LoVo (cell line): ENCODE measurements at regions not wholly inside any gene's neighbourhood (a gene's known extent, or its start where the extent isn't known, plus 50 kb on each side); places are given as distances from the start of the nearest gene placed in this dataset.
"Not testable (repeated sequence)": the region's sequence is repeated elsewhere in the genome, so short reads cannot be mapped to it uniquely, and the experiment has no call there.

Source experiments
- DNase-seq: peaks from one replicate; pipeline ENCODE4 v3.0.0-alpha.2; 2016; ENCODE audit warnings: low spot score

GRCh38 chr2:185265747-185266146, 472.9 kb upstream of the FSIP2 start:
- DNase-seq = no peak

- DNase-seq = no peak
Observed at GRCh38 chr2:185268651-185269050, 470.0 kb upstream of the FSIP2 start.

- no peak for DNase-seq
Observed at GRCh38 chr2:185274718-185275484, 463.7 kb upstream of the FSIP2 start.

GRCh38 chr2:185275979-185276378, 462.6 kb upstream of the FSIP2 start:
- not testable (repeated sequence) for DNase-seq

DNA sequence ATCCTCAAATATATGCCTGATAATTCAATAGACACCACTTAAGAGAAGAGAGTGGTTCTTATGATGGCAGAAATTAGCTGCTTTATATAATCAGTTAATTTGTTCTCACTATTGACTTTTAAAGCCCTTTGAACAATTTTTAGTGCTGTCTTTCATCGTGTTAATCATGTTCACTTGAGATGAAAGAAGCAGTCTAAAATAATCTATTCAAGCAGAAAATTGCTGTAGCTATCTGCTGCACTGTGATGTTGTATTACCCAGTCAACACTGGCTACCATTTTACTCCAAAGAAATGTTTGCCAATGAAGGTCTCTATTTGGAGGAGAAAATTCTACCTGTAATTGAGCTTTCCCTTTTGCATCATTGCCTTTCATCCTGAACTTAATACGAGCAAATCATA, 459.8 kb upstream of the FSIP2 start:
- no peak for DNase-seq

DNA sequence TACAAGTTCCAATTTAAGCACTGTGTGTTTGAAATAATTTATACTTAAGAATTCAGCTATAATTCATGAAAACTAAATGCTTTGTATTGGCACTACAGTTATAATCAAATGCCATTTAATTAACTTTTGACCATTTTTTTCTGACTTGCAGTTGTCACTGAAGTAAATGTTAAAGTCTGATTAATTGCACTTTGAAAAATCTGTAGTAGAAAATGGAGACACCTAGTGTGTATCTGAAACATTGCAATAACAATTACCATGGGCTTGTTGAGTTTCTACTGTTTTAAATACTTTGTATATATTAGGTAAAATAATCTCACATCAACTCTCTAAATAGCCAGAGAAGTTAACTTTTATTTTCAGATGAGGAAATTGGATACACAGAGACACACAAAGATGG, 458.6 kb upstream of the FSIP2 start:
- DNase-seq = peak; percentile 20

- no peak for DNase-seq
Observed at GRCh38 chr2:185284696-185285095, 453.9 kb upstream of the FSIP2 start.

DNA sequence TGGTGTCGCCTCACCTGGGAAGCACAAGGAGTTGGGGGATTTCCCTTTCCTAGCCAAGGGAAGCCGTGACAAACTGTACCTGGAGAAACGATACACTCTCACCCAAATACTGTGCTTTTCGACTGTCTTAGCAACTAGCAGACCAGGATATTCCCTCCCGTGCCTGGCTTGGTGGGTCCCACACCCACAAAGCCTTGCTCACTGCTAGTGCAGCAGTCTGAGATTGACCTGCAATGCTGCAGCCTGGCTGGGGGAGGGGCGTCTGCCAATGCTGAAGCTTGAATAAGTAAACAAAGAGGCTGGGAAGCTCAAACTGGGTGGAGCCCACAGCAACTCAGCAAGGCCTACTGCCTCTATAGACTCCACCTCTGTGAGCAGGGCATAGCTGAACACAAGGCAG, 448.6 kb upstream of the FSIP2 start:
- not testable (repeated sequence) for DNase-seq

DNA sequence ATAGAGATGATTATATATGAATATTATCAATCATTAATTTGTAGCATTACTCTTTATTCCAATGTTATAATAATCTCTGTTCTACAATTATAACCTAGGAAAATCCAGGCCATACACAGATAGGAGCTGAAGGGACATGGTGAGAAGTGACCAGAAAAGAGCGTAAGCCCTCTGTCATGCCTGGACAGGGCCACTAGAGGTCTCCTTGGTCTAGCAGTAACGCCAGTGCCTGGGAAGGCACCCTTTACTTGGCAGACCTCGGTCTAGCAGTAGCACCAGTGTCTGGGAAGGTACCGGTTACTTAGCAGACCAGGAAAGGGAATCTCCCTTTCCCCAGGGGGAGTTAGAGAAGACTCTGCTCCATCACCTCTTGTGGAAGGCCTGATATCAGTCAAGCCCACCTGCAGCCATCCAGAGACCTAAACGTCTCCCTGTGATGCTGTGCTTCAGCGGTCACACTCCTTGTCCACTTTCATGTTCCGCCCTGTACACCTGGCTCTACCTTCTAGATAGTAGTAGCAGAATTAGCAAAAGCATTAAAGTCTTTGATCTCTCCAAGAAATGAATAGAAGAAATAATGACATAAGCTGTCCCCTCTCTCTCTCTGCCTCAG, 447.5 kb upstream of the FSIP2 start:
- peak; percentile 21 for DNase-seq

GRCh38 chr2:185299867-185300266, 438.7 kb upstream of the FSIP2 start:
- DNase-seq = no peak

DNA sequence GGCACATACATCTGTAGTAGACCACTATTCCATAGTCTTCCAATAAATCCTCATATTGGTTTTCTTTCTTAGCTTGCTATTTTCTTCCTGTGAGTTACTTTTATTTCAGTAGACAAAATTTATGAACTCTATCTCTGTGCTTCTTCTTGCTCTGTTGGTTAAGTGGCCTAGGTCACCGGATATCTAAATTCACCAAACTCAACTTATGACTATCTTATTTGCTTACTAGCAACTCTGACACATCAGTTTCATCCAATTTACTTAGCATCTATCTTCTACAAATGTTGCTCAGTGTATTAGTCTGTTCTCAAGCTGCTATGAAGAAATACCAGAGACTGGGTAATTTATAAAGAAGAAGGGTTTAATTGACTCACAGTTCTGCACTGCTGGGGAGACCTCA, 432.5 kb upstream of the FSIP2 start:
- no peak for DNase-seq

DNA sequence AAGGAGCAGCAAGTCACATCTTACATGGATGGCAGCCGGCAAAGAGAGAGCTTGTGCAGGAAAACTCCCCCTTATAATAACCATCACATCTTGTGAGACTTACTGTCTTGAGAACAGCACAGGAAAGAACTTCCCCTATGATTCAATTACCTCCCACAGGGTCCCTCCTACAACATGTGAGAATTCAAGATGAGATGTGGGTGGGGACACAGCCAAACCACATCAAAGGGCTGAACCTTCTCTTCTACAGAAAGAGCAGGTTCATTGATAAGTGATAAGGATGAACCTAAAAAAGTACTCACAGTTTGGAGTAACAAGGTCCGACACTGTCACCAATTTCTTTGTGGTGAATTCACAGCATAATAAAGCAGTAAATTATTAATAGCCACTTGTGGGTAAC, 422.2 kb upstream of the FSIP2 start:
- DNase-seq = no peak

DNA sequence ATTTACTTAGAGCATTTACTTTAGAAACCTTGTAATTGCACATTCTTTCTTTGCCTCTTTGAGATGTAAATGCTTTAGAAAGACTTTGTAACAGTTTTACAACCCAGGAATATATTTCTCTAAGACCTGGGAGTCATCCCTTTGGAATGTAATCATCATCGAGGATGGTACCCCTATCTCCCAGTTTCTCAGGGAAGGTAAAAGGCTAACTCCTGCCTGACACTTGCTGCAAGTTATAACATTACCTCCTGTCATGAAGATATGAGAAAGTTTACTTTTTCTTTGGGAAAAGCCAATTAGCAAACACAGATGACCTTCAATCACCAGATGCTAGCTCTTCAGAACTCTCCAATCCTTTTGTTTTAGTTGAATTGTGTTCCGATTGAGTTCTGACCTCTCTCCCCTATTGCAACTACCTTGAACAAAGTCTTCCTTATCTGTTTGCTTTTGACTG, 420.3 kb upstream of the FSIP2 start:
- DNase-seq = no peak

- peak; percentile 36 for DNase-seq
Observed at GRCh38 chr2:185335879-185336278, 402.7 kb upstream of the FSIP2 start.

GRCh38 chr2:185337033-185337432, 401.6 kb upstream of the FSIP2 start:
- no peak for DNase-seq

GRCh38 chr2:185338104-185338503, 400.5 kb upstream of the FSIP2 start:
- no peak for DNase-seq

GRCh38 chr2:185347445-185347844, 391.2 kb upstream of the FSIP2 start:
- DNase-seq = no peak

DNA sequence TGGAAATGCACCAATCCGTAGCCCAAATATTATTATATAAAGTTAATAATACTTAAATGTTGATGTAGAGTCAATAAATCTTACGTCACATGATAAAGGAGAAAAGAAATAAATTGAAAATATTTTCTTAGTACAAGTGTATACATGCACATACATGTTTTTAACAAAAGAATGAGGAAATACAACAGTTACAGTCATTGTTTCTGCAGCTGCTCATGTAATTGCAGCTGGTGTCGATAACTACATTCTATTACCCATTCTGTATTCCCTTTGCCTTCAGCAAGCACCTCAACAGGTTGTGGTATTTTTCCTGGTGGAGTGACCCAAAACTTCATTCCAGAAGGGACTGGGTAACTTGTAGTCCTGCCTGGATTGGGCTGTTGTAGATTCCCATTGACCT, 377.8 kb upstream of the FSIP2 start:
- DNase-seq = no peak

GRCh38 chr2:185372188-185372587, 366.4 kb upstream of the FSIP2 start:
- peak; percentile 9 for DNase-seq

GRCh38 chr2:185373229-185373628, 365.4 kb upstream of the FSIP2 start:
- no peak for DNase-seq

- no peak for DNase-seq
Observed at GRCh38 chr2:185374878-185375277, 363.7 kb upstream of the FSIP2 start.

DNA sequence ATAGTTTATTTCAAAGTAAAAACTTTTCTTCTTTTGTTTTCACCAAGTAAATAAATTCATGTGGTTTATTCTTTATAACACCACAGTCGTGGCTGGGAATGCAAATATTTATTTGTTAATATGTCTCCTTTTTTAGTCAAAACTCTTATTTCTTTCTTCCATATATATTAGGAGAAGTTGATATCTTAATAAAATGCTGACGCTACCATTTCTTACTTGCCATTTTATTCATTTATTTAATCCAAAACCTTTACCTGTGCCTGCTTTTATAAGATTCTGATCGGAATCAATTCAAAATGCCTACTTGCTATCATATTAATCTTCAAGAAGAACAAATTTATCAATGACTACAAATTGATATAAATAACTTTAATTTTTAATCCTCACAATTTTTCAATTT, 362.9 kb upstream of the FSIP2 start:
- no peak for DNase-seq

- no peak for DNase-seq
Observed at GRCh38 chr2:185381631-185382030, 357.0 kb upstream of the FSIP2 start.
